ENCODE measurements at regions not wholly inside any gene's neighbourhood (a gene's known extent, or its start where the extent isn't known, plus 50 kb on each side); places are given as distances from the start of the nearest gene placed in this dataset.

GRCh38 chr6:21459641-21460040 lies 133.9 kb upstream of the SOX4 start:
- CTCF ChIA-PET, result no interaction called here
- H3K4me3 ChIP-seq (replicated peaks in 1 of 2; ENCODE audit: low read depth in 1 of 2, low read length in 2 of 2), result no peak overlapping the region
- no peaks in the 10 kb centered on the region for H3K27me3 ChIP-seq (ENCODE audit: insufficient read depth, low read length)
- H2AFZ ChIP-seq (ENCODE audit: low read depth, low read length, poor library complexity, severe bottlenecking), result no peak overlapping the region
- no peaks in the 10 kb centered on the region for H3K79me2 ChIP-seq (ENCODE audit: insufficient read depth, low read length)
- no peaks in the 10 kb centered on the region for H4K20me1 ChIP-seq (ENCODE audit: insufficient read depth)
- no peak overlapping the region for H3K4me2 ChIP-seq (ENCODE audit: low read length)
- no peaks in the 10 kb centered on the region for H3K9me3 ChIP-seq (ENCODE audit: control insufficient read depth in 1 of 2, insufficient read depth in 1 of 2, low read depth in 1 of 2, low read length in 2 of 2)
- no TSS peak for BruUV-seq (replicated peaks)
- no peak overlapping the region for H3K27ac ChIP-seq (ENCODE audit: low read depth, low read length)
- DNase-seq (ENCODE audit: low read depth, low spot score) (no peak), ATAC-seq (no peak)
- RAD21 ChIA-PET (ENCODE audit: low non-redundant PET in 1 of 2, low total read pairs in 2 of 2, uncharacterized antibody in 2 of 2, unreplicated experiment in 2 of 2), result no interaction called here
- H3K9ac ChIP-seq (ENCODE audit: low read length), result no peak overlapping the region
- TF ChIP-seq EGR1 (IDR thresholded peaks at IDR 0.05; ENCODE audit: low read depth), result no peak
- no peak for TF ChIP-seq YY1 (IDR thresholded peaks at IDR 0.05; ENCODE audit: extremely low read depth, insufficient replicate concordance, low read depth, low read length)
- TF ChIP-seq TCF7L2 (IDR thresholded peaks at IDR 0.05; ENCODE audit: borderline replicate concordance, extremely low read depth, insufficient read depth, insufficient read length), result no peak
- TF ChIP-seq REST (IDR thresholded peaks at IDR 0.05; ENCODE audit: low read depth), result no peak
- no peak for TF ChIP-seq RAD21 (IDR thresholded peaks at IDR 0.05; ENCODE audit: low read depth)
- no peak for TF ChIP-seq ZFX (IDR thresholded peaks at IDR 0.05)
- TF ChIP-seq, protein P1, sequence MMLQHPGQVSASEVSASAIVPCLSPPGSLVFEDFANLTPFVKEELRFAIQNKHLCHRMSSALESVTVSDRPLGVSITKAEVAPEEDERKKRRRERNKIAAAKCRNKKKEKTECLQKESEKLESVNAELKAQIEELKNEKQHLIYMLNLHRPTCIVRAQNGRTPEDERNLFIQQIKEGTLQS (IDR thresholded peaks at IDR 0.05), result no peak
- TF ChIP-seq EZH2 (IDR thresholded peaks at IDR 0.05), result no peak
- no peak for TF ChIP-seq SIN3A (IDR thresholded peaks at IDR 0.05; ENCODE audit: low read depth)
- no peak for TF ChIP-seq POLR2A (IDR thresholded peaks at IDR 0.05; ENCODE audit: borderline replicate concordance, extremely low read depth, insufficient read depth, insufficient read length)
- no peak for TF ChIP-seq EZH2phosphoT487 (IDR thresholded peaks at IDR 0.05; ENCODE audit: borderline replicate concordance)
- TF ChIP-seq, protein P2, sequence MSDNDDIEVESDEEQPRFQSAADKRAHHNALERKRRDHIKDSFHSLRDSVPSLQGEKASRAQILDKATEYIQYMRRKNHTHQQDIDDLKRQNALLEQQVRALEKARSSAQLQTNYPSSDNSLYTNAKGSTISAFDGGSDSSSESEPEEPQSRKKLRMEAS (IDR thresholded peaks at IDR 0.05), result no peak
- no peak for TF ChIP-seq POLR2AphosphoS5 (IDR thresholded peaks at IDR 0.05; ENCODE audit: low read depth, low read length)
- no peak for TF ChIP-seq FOSL1 (IDR thresholded peaks at IDR 0.05; ENCODE audit: low read depth)
- no peak for TF ChIP-seq ZNF274 (IDR thresholded peaks at IDR 0.05; ENCODE audit: low read depth, low read length)
- TF ChIP-seq ZBTB33 (IDR thresholded peaks at IDR 0.05; ENCODE audit: extremely low read depth, insufficient replicate concordance, low read length), result no peak
- no peak for TF ChIP-seq ELF1 (IDR thresholded peaks at IDR 0.05; ENCODE audit: borderline replicate concordance, low read depth)
- TF ChIP-seq CEBPB (IDR thresholded peaks at IDR 0.05; ENCODE audit: low read depth), result no peak
- no peaks in the 10 kb centered on the region for H3K36me3 ChIP-seq (ENCODE audit: control insufficient read depth in 1 of 2, insufficient read depth in 2 of 2, low read length in 2 of 2)
- POLR2A ChIA-PET, result no interaction called here
- H3K9me2 ChIP-seq (ENCODE audit: insufficient read depth), result no peaks in the 10 kb centered on the region
- intact Hi-C loops (cut with micrococcal nuclease), result no loop called here
- H3K4me1 ChIP-seq (ENCODE audit: control insufficient read depth in 1 of 2, insufficient read depth in 2 of 2, low read length in 2 of 2), result no peaks in the 10 kb centered on the region

Data from HCT116 (cell line).